GM18907 (cell line): ENCODE measurements at regions not wholly inside any gene's neighbourhood (a gene's known extent, or its start where the extent isn't known, plus 50 kb on each side); places are given as distances from the start of the nearest gene placed in this dataset.

ENCODE experiments used
- ATAC-seq: cut with Tn5 transposase; IDR thresholded peaks from one replicate; pipeline ENCODE4 v1.9.1; 2021; ENCODE audit warnings: mild to moderate bottlenecking, moderate library complexity; ENCODE audit not compliant: unreplicated experiment

DNA sequence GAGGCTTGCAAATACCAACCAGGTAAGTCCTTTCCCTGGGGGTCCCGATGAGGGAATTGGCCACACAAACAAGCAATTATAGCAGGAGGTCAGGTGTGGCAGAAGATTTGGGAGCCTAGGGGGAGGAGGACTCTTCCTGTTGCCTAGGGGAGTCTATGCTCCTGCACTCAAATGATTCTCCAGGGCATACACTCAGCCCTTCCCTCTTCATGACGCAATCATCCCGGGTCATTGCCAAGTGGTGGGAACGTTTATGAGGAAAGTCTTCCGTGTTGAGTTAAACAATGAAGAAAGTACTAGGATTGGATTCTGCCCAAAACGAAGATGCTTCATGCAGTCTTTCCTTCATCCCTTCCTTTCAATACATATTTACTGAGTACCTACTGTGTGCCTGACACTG is 186.5 kb upstream of the TSHZ2 start:
- no peak for ATAC-seq

DNA sequence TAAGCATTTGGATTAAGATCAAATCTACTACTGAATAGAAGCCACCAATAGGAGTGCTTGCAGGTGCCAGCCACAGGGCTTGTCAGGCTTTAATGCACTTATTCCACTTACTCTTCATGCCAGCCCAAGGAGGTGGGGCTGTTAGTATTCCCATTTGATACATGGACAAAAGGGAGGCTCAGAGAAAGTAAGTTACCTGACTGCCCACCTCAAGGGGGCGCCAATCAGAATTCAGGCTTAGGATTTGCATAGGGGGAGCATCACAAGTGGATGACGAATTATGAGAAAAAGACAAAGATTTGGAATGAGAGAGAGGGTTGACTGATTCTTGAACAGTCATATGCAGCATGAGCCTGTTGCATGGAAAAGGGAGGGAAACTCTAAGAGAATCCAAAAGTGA is 188.4 kb upstream of the TSHZ2 start:
- no peak for ATAC-seq

DNA sequence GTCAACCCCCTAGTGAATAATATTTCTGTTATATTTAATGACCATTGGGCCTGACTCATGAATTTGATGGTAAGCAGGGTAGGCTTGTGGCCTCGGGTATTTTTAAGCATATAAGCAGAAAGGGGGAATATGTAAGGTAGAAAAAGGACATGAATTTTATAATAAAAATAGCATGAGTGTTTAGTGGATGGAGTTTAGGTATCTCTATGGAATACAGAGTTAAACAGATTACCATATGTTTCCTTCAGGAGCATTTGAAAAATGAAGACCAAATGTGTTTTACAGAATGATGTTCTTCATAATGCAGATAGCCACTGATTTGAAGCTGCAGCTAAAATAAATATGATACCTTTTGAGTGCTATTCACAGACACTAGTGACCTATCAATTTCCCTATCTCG is 191.7 kb upstream of the TSHZ2 start:
- ATAC-seq = no peak

DNA sequence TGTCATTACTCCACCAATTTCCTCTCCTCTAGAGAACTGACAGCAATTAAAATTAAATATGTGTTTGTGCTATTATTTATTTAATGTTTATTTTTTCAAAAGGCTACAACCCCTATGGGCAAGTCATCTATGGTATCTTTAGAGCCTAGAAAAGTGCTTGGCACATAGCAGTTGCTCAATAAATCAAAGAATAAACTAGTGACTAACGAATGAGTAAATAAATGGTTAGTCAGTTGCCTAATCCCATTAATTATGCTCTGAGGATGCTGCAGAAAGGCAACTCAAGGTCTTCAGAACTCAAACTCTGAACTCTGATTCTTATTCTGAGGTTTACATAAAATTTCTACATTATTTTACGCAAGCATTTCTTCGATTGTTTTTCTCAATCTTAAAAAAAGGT is 193.0 kb upstream of the TSHZ2 start:
- ATAC-seq = no peak

DNA sequence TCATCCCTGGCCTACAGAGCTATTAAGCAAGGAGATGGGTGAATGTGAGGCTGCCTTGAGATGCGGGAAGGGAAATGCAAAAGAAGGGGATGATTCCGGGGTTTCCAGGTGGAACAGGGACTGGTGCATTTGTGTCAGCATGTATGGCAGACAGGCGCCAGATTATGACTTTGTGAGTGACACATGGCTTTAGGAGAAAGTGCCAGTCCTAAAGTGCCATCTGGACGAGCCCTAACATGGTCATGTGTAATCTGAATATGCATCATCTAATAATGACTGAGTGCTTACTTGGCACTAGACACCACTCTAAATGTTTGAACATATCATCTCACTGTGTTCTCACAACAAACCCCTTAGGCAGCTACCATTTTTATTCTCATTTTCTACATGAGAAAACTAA is 195.0 kb upstream of the TSHZ2 start:
- ATAC-seq = no peak

DNA sequence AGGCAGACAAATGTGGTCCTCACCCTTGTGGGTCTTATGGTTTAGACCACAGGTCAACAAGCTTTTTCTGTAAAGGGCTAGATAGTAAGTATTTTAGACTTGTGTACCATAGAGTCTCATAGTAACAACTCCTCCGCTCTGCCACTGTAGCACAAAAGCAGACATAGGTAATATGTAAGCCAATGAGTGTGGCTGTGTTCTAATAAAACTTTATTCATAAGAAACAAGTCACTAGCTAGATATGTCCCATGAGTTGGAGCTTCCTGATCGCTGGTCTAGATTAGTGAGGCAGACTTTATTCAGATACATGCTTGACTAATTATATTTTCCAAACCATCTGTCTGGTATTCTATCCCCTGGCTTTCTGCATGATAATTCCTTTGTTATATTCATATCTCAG is 196.4 kb upstream of the TSHZ2 start:
- no peak for ATAC-seq

DNA sequence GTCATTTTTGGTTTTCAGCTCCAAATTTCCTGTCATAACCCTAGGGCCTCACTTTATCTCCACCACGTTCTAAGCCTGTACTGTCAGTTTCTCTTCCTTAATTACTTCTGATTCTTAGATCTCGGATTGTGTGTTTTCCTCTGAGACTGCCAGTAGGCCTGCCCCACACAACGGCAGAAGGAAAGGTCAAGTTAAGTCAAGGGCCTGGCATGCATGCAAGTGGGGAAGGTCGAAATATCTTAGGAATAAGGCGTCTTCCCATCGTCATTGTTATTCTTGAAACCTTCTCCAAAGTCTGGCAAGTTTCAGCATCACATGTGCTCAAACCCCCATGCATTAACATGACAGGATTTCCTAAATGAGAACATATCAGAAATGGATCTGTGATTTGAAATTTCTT is 203.5 kb upstream of the TSHZ2 start:
- no peak for ATAC-seq

DNA sequence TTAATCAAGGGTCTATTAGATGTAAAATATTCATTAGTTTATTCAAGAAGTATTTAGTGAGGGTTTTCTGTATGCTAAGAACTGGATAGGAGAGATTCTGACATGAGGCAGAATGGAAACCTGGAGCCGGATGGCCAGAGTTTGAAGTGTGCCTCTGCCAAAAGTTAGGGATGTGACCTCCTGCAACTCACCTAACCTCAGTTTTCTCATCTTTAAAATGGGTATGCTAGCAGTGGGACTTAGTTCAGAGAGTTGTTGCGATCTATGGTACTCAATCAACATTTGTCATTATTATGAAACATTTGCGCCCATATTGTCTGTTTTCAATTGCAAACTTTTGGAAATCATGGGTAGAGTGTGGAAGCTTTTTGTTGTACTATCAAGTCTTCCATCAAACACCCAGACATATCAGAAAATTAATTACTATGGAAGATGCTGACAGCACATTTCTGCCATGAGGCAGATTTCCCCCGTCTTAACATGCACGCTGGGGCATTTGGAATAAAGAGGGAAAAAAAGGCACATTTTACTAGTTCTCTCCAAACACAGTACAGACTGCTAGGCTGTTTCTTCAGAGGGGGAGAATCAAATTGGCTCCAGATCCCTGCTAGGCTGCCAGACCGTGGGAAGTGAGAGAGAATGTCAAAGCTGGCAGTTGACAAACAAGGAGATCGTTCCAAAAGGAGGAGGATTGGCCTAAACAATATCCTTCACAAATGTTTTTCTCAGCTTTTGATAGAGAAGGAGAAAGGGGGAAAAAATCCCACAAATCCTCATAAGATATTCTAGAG is 205.3 kb upstream of the TSHZ2 start:
- no peak for ATAC-seq

DNA sequence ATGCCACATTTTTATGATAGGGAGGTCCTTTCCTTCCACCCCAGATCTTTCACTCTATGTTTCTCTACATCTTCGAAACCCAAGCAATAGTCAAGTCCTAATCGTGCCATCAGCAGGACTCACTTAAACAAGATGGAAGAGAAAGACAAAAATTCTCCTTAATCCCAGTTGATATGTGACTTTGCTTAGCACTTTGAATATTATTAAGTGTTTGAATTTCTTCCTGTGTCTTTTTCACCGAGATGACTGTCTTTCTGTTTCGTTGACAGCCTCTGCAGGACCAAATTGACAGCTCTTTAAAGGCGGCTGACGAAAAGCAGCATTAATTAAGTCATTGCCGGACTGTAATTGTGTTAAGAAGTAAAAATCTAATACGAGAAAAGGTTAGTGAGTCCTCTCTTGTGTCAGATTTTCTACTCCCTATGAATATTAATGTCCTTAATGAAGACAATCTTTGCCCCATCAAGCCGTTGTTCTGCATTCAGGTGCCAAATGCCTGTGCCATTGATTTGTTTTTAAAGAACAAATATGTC is 208.8 kb upstream of the TSHZ2 start:
- ATAC-seq = no peak

DNA sequence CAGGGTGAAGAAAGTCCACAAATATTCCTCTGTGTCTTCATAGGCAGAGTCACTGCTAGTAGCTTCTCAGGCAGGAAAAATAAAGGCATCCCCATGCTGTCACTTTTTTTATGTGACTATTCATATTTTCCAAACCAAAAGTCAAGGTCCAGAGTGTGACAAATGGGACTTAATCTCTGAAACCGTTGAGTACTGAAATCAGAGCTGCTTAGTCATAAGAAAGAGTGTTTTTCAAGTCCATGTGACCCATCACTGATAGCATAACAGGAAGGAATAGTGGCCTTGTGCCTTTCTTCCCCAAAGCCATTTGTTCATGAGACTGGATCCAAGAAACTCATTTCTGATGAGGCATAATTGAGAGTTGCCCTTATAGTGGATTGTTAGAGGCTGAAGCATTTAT is 210.3 kb upstream of the TSHZ2 start:
- ATAC-seq = no peak

DNA sequence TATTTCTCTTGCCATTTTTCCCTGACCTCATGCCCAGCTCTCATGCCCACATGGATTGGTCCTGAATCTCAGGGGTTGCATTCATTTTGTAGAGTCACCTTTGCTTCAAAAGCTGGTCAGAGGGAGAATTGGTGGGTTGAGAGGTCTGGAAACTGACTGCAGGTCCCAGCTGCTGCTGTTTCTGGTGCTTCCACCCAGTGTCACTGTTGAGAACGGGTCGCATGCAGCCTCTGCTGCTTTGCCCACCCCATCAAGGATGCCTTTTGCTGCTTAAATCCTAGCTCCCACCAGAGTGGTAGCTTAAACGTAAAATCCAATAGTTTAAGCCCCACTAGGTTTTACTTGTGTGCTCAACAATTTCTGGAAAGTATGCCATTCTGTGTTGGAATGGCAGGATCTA is 211.4 kb upstream of the TSHZ2 start:
- no peak for ATAC-seq

DNA sequence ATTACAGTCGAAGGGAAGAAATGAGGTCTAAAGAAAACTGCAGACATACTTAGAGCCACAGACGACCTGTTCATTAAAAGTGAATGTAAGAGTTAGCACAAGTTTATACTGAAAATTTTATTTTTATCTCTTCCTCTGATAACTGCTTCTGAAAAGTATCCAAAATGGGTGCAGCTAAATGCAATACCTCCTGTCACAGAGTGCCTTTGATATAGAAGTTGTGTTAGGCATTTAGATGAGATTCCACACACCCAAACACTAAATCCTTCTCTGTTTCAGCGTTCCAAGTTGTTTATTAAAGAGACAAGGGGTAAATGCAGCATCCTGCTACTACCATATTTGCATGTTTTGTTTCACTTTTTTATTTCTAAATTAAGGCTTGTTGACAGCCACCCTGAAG is 214.7 kb upstream of the TSHZ2 start:
- no peak for ATAC-seq

DNA sequence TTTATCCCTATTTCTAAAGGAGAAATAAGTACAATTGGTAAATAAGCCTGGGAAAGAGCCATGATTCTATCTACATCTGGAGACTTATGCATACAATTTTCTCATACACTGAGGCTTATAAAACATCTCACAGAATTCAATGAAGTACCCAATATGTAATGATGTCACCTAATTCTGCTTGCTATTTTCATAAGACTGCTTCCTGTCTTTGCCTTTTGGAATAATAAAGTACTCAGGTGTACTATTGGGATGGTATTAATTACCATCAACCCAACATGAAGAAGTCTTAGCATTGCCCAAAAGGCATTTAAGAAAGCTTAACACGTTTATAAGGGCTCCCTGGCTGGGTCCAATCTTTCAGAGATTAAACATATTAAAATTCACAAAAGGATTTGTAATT is 216.4 kb upstream of the TSHZ2 start:
- no peak for ATAC-seq

DNA sequence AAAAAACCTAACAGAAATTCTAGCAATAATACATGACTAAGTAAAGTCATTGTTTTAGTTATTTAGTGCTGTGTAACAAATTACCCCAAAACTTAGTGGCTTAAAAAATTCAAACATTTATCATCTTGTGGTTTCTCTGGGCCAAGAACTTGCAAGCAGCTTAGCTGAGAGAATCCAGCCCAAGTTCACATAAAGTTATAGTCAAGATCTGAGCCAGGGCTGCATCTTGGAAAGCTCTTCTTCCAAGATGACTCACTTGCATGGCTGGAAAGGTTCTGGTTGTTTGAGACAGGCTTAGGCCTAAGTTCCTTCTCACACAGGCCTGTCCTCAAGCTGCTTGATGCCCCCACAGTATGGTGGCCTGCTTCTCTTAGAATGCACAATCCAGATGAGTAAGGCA is 217.8 kb upstream of the TSHZ2 start:
- no peak for ATAC-seq

DNA sequence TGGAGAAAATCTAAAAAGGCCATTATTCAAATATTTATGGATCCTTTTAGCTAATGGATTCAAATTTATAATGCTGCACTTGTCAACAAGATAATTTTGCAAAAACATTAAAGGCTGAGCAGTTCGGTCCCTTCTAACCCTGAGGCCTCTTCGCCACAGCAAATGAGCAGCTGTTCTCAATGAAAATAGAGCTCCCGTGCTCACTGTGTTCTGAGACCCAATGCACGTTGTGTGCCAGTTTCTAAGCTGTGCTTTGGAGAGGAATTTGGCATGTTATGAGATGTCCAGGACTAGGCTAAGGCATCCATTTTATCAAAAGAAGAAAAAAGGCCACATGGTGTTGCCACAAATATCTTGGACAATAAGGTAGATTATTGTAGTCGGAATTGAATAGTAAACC is 220.1 kb upstream of the TSHZ2 start:
- ATAC-seq = no peak

DNA sequence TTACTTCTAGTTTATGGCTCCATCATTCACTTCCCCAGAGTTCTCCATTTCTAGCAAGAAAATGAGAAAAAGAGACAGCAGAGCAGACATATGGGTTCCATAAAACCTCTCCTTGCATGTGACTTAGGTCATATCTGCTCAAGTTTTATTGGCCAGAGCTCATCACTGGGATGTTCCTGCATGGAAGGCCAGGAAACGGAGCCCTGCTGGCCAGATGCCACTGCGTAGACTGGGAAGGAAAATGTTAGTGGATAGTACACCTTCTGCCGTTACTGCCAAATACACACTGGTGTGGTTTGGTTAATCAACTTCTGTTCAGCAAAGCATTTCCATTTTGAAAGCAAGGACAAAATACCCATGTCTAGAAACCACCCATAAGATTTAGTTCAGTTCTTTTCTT is 220.6 kb upstream of the TSHZ2 start:
- ATAC-seq = no peak

DNA sequence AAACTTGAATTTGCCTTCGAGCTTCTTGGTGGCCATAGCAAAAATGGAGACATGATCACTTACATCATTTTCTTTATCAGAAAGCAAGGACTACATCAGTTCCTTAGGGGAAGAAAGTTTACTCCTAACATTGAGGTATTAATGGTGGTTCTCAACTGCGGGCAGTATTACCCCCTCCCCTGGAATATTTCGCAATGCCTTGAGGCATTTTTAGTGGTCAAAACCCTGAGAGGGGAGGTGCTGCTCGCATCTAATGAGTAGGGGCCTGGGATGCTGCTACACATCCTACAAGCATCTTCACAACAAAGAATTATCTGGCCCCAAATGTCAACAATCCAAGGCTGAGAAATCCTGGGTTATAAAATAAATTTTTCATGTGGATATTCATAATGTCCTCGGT is 222.2 kb upstream of the TSHZ2 start:
- no peak for ATAC-seq

DNA sequence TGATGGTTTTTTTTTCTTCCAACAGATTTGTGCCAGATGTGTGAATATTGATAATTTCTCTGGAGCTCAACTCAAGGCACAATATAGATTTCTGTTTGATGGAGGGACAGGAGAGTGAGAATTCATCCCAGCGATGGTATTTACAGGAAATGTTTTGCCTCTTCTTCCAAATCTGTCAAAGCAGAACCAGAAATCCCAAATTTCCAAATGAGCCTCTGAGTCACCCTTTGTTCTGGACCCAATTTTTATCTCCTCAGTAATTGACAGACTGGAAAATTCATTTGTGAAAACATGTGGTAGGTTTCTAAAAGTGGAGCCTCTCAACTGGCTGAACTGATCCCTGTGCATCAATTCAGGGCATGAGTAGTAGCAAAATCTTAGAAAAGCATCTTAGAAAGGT is 223.2 kb upstream of the TSHZ2 start:
- ATAC-seq = no peak

DNA sequence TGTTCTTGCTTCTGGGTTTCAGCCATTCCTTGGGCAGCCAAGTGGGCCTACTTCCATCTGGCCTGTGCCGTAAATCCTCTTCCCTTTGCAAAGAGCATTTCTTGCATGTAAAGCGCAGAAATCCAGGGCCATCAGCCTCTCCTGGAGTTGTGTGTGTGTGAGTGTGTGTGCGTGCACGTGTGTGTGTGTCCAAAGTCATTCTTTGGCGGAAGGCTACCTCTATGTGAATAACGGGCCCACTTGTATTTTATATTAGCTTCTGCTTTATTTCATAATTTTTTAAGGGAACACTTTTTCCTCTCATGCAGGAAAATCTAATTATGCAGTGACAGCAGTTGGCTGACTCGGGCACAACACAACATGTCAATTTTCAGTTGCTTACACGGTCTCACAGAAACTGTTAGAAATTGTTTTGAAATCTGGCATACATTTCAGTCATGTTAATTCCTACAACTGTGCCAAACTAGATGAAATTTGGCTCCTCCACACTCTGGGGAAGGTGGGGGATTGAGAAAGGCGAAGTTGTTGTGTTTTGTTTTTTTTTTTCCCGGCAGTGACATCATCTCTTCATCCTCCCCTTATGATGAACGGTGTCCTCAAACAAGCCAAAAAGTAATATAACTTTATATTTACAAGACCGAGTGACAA is 223.7 kb upstream of the TSHZ2 start:
- no peak for ATAC-seq

DNA sequence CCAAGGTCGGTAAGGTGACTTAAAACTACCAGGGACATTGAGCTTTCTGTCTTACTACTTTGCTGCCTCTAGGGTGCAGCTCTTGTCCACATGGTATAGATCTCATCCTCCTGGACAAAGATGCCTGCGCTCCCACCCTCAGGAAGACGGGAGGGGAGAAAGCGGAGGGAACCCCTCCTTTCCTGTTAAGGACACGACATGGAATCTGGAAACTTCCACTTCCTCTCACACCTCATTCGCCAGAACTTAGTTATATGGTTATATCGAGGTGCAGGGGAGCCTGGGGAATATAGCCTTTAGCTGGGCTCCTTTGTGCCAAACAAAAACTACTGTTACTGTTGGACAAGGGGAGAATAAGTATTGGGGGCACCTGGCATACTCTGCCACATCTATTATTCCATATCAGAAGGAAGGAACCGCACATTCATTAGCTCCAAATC is 224.3 kb upstream of the TSHZ2 start:
- no peak for ATAC-seq

DNA sequence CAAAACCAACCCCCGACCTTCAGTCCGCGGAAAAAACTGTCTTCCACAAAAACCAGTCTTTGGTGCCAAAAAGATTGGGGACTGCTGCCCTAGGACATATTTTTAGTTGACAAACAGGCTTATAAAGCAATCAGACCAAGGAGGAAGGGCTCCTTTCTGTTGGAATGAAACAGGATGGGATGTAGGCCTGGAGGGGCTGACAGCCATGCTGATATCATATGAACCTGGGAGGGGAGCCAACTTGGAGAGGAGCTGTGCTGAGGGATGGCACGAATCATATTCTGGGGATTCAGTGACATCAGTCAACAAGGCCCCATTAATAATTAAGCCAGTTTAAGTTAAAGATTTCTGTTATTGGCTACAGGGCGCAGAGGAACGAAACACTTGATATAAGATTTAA is 225.4 kb upstream of the TSHZ2 start:
- ATAC-seq = no peak

DNA sequence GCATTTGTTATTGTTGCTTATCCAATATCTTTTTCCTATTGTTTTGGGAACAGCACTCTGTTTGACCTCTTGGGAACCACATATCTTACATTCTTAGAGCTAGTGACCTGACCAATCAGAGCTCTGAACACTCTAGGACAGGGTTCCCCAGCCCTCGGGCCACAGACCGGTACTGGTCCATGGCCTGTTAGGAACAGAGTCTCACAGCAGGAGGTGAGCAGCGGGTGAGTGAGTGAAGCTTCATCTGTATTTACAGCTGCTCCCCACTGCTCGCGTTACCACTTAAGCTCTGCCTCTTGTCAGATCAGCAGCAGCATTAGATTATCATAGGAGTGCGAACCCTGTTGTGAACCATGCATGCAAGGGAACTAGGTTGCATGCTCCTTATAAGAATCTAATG is 226.0 kb upstream of the TSHZ2 start:
- ATAC-seq = no peak

DNA sequence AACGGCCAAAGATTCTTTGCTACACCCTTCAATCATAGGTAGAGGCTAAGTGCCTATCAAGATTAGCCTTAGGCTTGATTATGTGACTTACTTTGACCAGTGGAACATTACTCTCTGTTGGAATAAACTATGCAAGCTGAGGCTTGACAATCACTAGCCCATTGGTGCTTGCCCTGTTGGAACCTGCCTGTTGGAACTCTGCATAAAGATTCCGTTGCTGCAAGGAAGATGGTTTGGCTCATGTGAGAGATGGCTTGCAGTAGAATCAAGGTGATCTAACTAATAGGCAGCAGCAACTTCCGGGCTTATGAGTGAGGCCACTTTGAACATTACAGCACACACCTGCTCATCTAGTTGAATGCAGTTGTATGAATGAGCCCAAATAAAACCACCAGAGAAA is 227.7 kb upstream of the TSHZ2 start:
- ATAC-seq = no peak
